K562 (cell line): ENCODE measurements at regions not wholly inside any gene's neighbourhood (a gene's known extent, or its start where the extent isn't known, plus 50 kb on each side); places are given as distances from the start of the nearest gene placed in this dataset.
A peak's percentile ranks its signal among the peaks of the same experiment; 100 is the strongest.

ENCODE experiments used
- ATAC-seq: fragments of 200-7000 bp; cut with Tn5 transposase; 3 replicates; pipeline ENCODE4 v1.9.1; 2020; ENCODE audit warnings: moderate library complexity
- BruUV-seq: library from RNA; stranded (reverse); fragments of 400-500 nt; replicated peaks from 2 replicates; lab custom pipeline; 2021; lab: Mats Ljungman, UMichigan
- CTCF ChIA-PET: fragments of 300-600 bp; formaldehyde crosslinking; extraction: SDS; loops from one replicate; lab custom pipeline; 2021; ENCODE audit warnings: low intra/inter-chr PET ratio; lab: Yijun Ruan, JAX
- POLR2A ChIA-PET: fragments of 300-600, 350-650 bp; sonication (Branson Sonifier 250); formaldehyde crosslinking; extraction: SDS; loops from one replicate; lab custom pipeline; 2021; ENCODE audit warnings: antibody characterized with exemption, inconsistent platforms; lab: Yijun Ruan, JAX
- DNase-seq, 4 experiments: peaks; one replicate each; pipeline versions ENCODE4 v3.0.0 to v3.0.0-alpha.2; 2011 to 2018; ENCODE audit warnings: low spot score in 3 of 4, mixed read lengths in 3 of 4; ENCODE audit errors: extremely low read depth in 1 of 4
- FAIRE-seq: peaks from 2 replicates; lab custom pipeline; 2011; peaks lifted over from hg19 to GRCh38; lab: Jason Lieb, UNC
- H2AFZ ChIP-seq: 2 replicates; pipeline ENCODE4 v1.6.0; 2011; ENCODE audit warnings: low read depth, low read length, control low read depth, inconsistent platforms
- H3K27ac ChIP-seq: fragments of 200-600 bp; 3 replicates; pipeline ENCODE4 v1.8.0; 2011; ENCODE audit warnings: low read depth, mild to moderate bottlenecking, control low read depth, inconsistent platforms, low read length, moderate library complexity, mixed read lengths; ENCODE audit errors: extremely low read depth
- H3K27me3 ChIP-seq, 2 experiments: fragments of 300-600 bp in 1 of 2; 2 replicates in 1 of 2; 3 replicates in 1 of 2; pipeline versions ENCODE4 v1.6.0 to v1.8.0; 2011; ENCODE audit warnings: inconsistent platforms in 2 of 2, low read length in 2 of 2, mild to moderate bottlenecking in 1 of 2, mixed read lengths in 1 of 2, moderate library complexity in 1 of 2; ENCODE audit not compliant: control insufficient read depth in 2 of 2, insufficient read depth in 2 of 2
- H3K36me3 ChIP-seq: fragments of 300-600 bp; 3 replicates; pipeline ENCODE4 v1.8.0; 2011; ENCODE audit warnings: mild to moderate bottlenecking, low read length, inconsistent platforms; ENCODE audit not compliant: control insufficient read depth, insufficient read depth
- H3K4me1 ChIP-seq, 2 experiments: fragments of 200-600 bp in 1 of 2; replicated peaks in 1 of 2; 2 replicates in 1 of 2; 3 replicates in 1 of 2; pipeline versions ENCODE4 v1.5.1 to v1.8.0; 2011; ENCODE audit warnings: inconsistent platforms in 2 of 2, low read length in 2 of 2, mild to moderate bottlenecking in 1 of 2, mixed read lengths in 1 of 2, moderate library complexity in 1 of 2; ENCODE audit not compliant: control insufficient read depth in 2 of 2, insufficient read depth in 2 of 2
- H3K4me2 ChIP-seq: 2 replicates; pipeline ENCODE4 v1.6.1; 2011; ENCODE audit warnings: low read length, control low read depth, inconsistent platforms, mixed read lengths; ENCODE audit not compliant: insufficient read depth
- H3K4me3 ChIP-seq: fragments of 200-600 bp; sonication (generic), shearing (Covaris generic); 2 replicates; pipeline ENCODE4 v1.5.1; 2016; ENCODE audit warnings: control low read depth, inconsistent platforms
- H3K79me2 ChIP-seq: fragments of 200-600 bp; 3 replicates; pipeline ENCODE4 v1.8.0; 2011; ENCODE audit warnings: low read length, inconsistent platforms; ENCODE audit not compliant: control insufficient read depth, insufficient read depth
- H3K9ac ChIP-seq, 2 experiments: 2 replicates each; pipeline versions ENCODE4 v1.6.0 to v1.6.1; 2011; ENCODE audit warnings: low read depth in 2 of 2, low read length in 2 of 2, control low read depth in 1 of 2, inconsistent platforms in 1 of 2, mild to moderate bottlenecking in 1 of 2, mixed read lengths in 1 of 2; ENCODE audit not compliant: insufficient read depth in 1 of 2
- H3K9me1 ChIP-seq: one replicate; pipeline ENCODE4 v1.6.0; 2011; ENCODE audit warnings: inconsistent platforms, mild to moderate bottlenecking, low read length, moderate library complexity; ENCODE audit not compliant: control insufficient read depth, insufficient read depth
- H3K9me3 ChIP-seq: replicated peaks from 2 replicates; pipeline ENCODE4 v1.5.1; 2011; ENCODE audit warnings: low read depth, low read length, inconsistent platforms; ENCODE audit not compliant: control insufficient read depth, insufficient read depth
- H4K20me1 ChIP-seq: replicated peaks from 2 replicates; pipeline ENCODE4 v1.6.1; 2011; ENCODE audit warnings: low read length, inconsistent platforms, mixed read lengths; ENCODE audit not compliant: control insufficient read depth, insufficient read depth
- ARID1B ChIP-seq: fragments of 450-650 bp; IDR thresholded peaks from 2 replicates; pipeline ENCODE4 v1.6.1; 2016; ENCODE audit warnings: antibody characterized with exemption, mild to moderate bottlenecking, inconsistent platforms
- BCOR ChIP-seq: fragments of 450-650 bp; IDR thresholded peaks from 2 replicates; pipeline ENCODE4 v1.6.1; 2016
- MAFG ChIP-seq: fragments of 450-650 bp; conservative IDR thresholded peaks from 2 replicates; pipeline ENCODE4 v1.6.1; 2016; ENCODE audit warnings: missing genetic modification characterization, missing compliant biosample characterization
- RB1 ChIP-seq: fragments of 450-650 bp; IDR thresholded peaks from 2 replicates; pipeline ENCODE4 v1.6.1; 2017; ENCODE audit warnings: low read depth, mild to moderate bottlenecking
- RBFOX2 ChIP-seq: fragments of 200-400 bp; formaldehyde crosslinking; IDR thresholded peaks from 2 replicates; pipeline ENCODE4 v1.6.1; 2017; ENCODE audit warnings: low read depth, mild to moderate bottlenecking, low read length, moderate library complexity
- STAG1 ChIP-seq: sonication (generic); formaldehyde crosslinking; IDR thresholded peaks from 2 replicates; pipeline ENCODE4 v1.5.0; 2020; ENCODE audit warnings: missing genetic modification reagents, borderline replicate concordance
- ZNF23 ChIP-seq: fragments of 250-450 bp; sonication (Bioruptor Pico); IDR thresholded peaks from 2 replicates; pipeline ENCODE4 v1.4.0; 2020; ENCODE audit warnings: mild to moderate bottlenecking
- ZNF316 ChIP-seq: fragments of 450-650 bp; IDR thresholded peaks from 2 replicates; pipeline ENCODE4 v1.6.1; 2016
- WGBS: fragments of 100-300 bp; shearing (Covaris generic); methylation state at CpG from one replicate; pipeline ENCODE4 v1.1.6; 2016; ENCODE audit warnings: low coverage, mixed read lengths; ENCODE audit not compliant: insufficient coverage; ENCODE audit errors: missing lambda C conversion rate; 5-methylcytosine and 5-hydroxymethylcytosine counted together
- in situ Hi-C: fragments of 300-500 bp; cut with MboI; formaldehyde crosslinking; loops from 4 replicates; pipeline ENCODE4 v1.15.0; 2018; ENCODE audit warnings: inconsistent platforms, mixed read lengths
- intact Hi-C: fragments of 100-400 bp; cut with micrococcal nuclease; formaldehyde crosslinking; loops from 2 replicates; pipeline ENCODE4 v1.14.2; 2022
- TF ChIP-seq, protein P1 (sequence below), 3 experiments: IDR thresholded peaks in 2 of 3; conservative IDR thresholded peaks in 1 of 3; 2 replicates each; pipeline ENCODE4 v1.5.1; 2011 to 2012; ENCODE audit warnings: low read length in 3 of 3, mild to moderate bottlenecking in 3 of 3, control low read depth in 2 of 3, improper control_type of control experiment in 1 of 3, inconsistent platforms in 1 of 3, low read depth in 1 of 3, mixed read lengths in 1 of 3, moderate library complexity in 1 of 3; ENCODE audit not compliant: insufficient read depth in 2 of 3
- TF ChIP-seq, protein P2 (sequence below), 2 experiments: fragments of 450-650 bp; IDR thresholded peaks; 2 replicates each; pipeline ENCODE4 v1.6.1; 2018; ENCODE audit warnings: mild to moderate bottlenecking in 2 of 2, low read depth in 1 of 2; ENCODE audit not compliant: partially characterized antibody in 2 of 2

DNA sequence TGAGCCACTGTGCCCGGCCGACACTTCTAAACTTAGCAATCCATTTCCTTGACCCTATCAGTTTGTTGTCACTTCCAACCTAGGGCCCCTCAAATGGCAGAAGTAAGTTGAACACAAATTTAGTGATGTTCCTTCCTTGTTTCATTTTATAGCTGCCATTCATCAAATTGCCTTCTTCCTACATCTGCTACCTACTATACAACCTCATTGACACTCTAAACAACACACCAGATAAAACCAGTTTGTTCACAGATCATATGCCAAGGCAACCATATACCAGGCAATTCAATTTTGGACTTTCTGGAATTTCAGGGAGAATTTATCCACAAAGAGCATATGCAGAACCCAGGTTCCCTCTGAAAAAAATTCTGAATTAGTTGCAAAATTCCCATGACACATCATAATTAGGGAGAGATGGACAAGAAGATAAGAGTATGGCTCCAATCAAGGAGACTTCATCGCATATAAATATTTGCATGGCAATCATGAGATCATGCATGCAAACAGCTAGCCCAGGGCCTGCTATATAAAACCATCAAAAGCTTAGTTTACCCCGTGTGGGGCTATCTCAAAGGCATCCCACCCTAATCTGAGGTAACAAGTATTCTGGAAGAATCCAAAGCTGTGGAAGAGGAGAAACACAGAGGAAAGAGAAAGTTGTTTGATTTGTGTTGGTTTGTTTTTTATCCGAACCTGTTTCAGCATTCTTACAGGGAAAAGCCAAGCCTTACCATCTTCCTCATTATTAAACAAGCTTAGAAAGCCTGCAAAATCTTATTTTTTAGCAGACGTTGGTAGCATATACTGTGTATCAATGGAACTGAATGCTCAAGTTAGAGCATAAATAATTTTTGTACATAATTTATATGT is 132.8 kb upstream of the TNFAIP3 start:
- intact Hi-C loops, result no loop called here
- ChIA-PET POLR2A (interaction anchor here (0.6 to 1.9 kb wide), 4 partner anchors 15 to 1235 kb away, joined by 3 to 4 read pairs (median 3); no protein-coding TSS in a partner anchor), CTCF (no interaction called here)
- ATAC-seq (no peak), DNase-seq (no peak), FAIRE-seq (no peak)
- Histone ChIP-seq H3K9me1 (no peaks in the 10 kb centered on the region), H3K79me2 (no peaks in the 10 kb centered on the region), H3K4me3 (no peak overlapping the region), H3K4me1 (no peaks in the 10 kb centered on the region; a peak in 1 of 5 replicates), H4K20me1 (no peaks in the 10 kb centered on the region), H3K4me2 (no peak overlapping the region), H3K27ac (no peak overlapping the region), H3K27me3 (peaks cover 7 to 12% of the 10 kb centered on the region in 2 experiments; a peak in 3 of 5 replicates), H2AFZ (no peak overlapping the region), H3K9me3 (no peaks in the 10 kb centered on the region), H3K36me3 (no peaks in the 10 kb centered on the region), H3K9ac (no peak overlapping the region)
- BruUV-seq, result no TSS peak
- TF ChIP-seq ARID1B (no peak), ZNF23 (CRISPR knock-in tag) (no peak), ZNF316 (peak; percentile 13; the same call in 1 of the 2 replicates), MAFG (tag) (peak; percentile 54), RBFOX2 (no peak), RB1 (no peak), STAG1 (CRISPR knock-in tag) (no peak), BCOR (no peak)
- TF ChIP-seq, protein P1, sequence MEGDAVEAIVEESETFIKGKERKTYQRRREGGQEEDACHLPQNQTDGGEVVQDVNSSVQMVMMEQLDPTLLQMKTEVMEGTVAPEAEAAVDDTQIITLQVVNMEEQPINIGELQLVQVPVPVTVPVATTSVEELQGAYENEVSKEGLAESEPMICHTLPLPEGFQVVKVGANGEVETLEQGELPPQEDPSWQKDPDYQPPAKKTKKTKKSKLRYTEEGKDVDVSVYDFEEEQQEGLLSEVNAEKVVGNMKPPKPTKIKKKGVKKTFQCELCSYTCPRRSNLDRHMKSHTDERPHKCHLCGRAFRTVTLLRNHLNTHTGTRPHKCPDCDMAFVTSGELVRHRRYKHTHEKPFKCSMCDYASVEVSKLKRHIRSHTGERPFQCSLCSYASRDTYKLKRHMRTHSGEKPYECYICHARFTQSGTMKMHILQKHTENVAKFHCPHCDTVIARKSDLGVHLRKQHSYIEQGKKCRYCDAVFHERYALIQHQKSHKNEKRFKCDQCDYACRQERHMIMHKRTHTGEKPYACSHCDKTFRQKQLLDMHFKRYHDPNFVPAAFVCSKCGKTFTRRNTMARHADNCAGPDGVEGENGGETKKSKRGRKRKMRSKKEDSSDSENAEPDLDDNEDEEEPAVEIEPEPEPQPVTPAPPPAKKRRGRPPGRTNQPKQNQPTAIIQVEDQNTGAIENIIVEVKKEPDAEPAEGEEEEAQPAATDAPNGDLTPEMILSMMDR (IDR thresholded peaks at IDR 0.05 in 2 of 3, conservative IDR thresholded peaks at IDR 0.05 in 1 of 3; ENCODE audit: insufficient read depth in 2 of 3, low read depth in 1 of 3, low read length in 3 of 3), result no peak
- TF ChIP-seq, protein P2, sequence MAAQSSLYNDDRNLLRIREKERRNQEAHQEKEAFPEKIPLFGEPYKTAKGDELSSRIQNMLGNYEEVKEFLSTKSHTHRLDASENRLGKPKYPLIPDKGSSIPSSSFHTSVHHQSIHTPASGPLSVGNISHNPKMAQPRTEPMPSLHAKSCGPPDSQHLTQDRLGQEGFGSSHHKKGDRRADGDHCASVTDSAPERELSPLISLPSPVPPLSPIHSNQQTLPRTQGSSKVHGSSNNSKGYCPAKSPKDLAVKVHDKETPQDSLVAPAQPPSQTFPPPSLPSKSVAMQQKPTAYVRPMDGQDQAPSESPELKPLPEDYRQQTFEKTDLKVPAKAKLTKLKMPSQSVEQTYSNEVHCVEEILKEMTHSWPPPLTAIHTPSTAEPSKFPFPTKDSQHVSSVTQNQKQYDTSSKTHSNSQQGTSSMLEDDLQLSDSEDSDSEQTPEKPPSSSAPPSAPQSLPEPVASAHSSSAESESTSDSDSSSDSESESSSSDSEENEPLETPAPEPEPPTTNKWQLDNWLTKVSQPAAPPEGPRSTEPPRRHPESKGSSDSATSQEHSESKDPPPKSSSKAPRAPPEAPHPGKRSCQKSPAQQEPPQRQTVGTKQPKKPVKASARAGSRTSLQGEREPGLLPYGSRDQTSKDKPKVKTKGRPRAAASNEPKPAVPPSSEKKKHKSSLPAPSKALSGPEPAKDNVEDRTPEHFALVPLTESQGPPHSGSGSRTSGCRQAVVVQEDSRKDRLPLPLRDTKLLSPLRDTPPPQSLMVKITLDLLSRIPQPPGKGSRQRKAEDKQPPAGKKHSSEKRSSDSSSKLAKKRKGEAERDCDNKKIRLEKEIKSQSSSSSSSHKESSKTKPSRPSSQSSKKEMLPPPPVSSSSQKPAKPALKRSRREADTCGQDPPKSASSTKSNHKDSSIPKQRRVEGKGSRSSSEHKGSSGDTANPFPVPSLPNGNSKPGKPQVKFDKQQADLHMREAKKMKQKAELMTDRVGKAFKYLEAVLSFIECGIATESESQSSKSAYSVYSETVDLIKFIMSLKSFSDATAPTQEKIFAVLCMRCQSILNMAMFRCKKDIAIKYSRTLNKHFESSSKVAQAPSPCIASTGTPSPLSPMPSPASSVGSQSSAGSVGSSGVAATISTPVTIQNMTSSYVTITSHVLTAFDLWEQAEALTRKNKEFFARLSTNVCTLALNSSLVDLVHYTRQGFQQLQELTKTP (IDR thresholded peaks at IDR 0.05; ENCODE audit: low read depth in 1 of 2, partially characterized antibody in 2 of 2), result no peak
- in situ Hi-C loops, result no loop called here
- 14% methylated on average over 6 of the region's 6 CpGs for WGBS
